Stimulated activated CD4-positive, alpha-beta T cell treated with anti-CD3 and anti-CD28 coated beads, Interleukin-2, amount 100 ng/mL, for 4 hours (primary cell): ENCODE measurements at regions not wholly inside any gene's neighbourhood (a gene's known extent, or its start where the extent isn't known, plus 50 kb on each side); places are given as distances from the start of the nearest gene placed in this dataset.

Experiments
- DNase-seq: peaks from one replicate; pipeline ENCODE4 v3.0.0-alpha.2; 2020; ENCODE audit warnings: low read depth

GRCh38 chr1:59149435-59149834 is 147.5 kb upstream of the FGGY start:
- no peak for DNase-seq

- DNase-seq: no peak
Measured at GRCh38 chr1:59150577-59151386, 146.1 kb upstream of the FGGY start.

GRCh38 chr1:59151387-59151761 is 145.5 kb upstream of the FGGY start:
- DNase-seq: no peak

GRCh38 chr1:59151860-59152259 is 145.0 kb upstream of the FGGY start:
- no peak for DNase-seq

DNA sequence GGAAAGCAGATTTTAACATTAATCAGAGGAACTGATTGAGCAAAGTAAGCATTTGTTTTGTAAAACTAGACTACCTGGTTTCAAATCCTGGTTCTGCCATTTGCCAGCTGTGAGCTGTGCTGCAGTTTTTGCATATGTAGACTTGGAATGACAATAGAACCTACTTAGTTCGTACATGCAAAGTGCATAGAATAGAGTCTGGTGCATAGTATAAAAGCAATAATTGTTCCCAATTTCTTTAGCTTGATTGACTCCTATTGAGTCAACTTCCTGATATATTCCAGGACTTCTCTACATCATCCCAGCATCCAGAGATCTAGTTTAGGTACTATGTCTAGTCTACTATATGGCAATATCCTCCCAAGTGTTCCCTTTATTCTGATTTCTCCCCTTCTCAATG is 144.4 kb upstream of the FGGY start:
- no peak for DNase-seq

GRCh38 chr1:59154401-59154800 is 142.5 kb upstream of the FGGY start:
- DNase-seq: no peak

- no peak for DNase-seq
Measured at GRCh38 chr1:59155351-59155750, 141.5 kb upstream of the FGGY start.

GRCh38 chr1:59156051-59156450 is 140.8 kb upstream of the FGGY start:
- DNase-seq: no peak

GRCh38 chr1:59156526-59157199 is 140.2 kb upstream of the FGGY start:
- no peak for DNase-seq

- DNase-seq: no peak
Measured at GRCh38 chr1:59158321-59158720, 138.6 kb upstream of the FGGY start.

GRCh38 chr1:59159557-59160203 is 137.2 kb upstream of the FGGY start:
- no peak for DNase-seq

DNA sequence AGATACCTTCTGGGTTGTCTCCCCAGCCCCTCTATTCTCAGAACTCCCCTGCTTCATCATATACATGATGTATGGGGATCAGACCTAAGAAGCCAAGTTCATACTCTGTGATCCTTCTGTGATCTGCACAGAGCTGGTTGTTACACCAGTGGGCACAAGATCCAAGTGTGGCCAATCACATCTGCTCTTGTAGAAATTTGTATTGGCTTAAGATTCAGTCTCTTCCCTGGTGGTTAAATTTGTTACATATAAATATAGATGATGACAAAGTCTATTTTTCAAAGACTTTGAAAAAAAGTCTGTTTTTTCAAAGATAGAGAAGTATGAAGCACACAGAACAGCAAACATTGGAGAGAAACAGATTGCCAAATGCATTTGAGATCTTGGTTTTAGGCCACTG is 135.8 kb upstream of the FGGY start:
- no peak for DNase-seq

DNA sequence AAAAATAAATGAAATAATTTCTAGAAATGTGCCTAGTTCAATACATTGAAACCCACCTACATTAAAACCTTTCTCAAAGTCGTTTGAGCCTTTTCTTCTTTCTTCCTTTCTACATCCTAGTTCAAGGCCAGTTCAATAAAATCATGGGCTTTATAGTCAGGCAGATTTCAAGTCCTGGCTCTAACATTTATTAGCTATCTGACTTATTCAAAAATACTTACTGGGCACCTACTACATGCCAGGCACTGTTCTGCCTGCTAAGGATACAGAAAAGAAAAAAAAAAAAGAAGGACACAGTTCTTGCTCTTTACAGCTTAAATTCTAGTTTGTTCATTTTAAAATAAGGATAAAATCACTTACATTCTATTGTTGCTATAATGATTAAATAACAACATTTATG is 134.2 kb upstream of the FGGY start:
- DNase-seq: no peak

DNA sequence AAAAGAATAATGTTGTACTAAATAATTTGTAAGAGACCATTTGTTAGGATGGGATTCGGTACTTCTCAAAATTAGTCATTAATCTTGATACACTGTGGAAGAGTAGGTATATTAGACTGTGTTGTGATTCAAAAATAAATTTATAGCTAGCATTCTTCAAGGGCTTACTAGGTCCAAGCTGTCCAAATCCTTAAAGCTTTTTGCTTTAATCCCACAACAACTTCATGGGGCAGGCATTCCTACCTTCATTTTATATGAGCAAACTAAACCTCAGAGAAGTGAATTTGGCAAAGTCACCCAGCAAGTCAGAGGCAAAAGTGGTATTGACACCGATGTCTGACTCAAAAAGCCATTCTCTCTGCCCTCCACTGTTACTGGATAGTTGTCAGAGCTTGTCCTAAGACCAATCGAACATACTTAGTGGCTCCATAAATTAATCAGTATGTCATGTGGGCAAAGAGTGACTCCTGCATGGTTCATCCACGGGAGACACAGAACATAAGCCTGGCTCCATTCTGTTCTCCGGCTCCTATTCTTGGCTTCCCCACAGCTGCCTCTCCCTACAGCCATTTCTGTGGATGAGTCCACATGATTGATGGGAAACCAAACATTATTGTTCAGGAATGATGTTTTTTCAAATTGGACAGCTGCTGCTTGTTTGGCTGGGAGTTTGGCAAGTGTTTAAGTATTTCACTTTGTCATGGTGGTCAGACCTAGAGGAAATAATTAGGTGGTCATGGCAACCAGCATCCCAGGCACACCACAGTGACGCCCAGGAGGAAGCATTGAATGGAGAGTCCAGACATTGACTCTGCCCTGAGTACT is 133.4 kb upstream of the FGGY start:
- no peak for DNase-seq

DNA sequence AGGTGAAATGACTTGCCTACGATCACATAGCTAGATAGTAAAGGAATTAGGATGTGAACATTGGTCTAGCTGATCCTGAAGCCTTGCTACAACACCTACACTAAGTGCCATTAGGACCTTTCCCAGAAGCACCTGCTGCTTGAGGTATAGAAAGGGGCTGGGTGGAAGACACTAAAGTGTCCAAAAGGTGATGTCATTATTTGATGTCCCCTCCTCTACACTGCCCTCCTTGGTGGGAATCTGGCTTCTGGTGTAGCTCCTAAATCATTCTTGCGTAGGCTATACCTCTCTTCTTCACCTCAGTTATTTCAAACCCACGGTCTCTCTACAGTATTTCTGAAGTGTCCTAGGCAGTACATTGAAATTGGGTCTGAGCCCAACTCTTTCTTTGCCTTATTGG is 132.5 kb upstream of the FGGY start:
- no peak for DNase-seq

DNA sequence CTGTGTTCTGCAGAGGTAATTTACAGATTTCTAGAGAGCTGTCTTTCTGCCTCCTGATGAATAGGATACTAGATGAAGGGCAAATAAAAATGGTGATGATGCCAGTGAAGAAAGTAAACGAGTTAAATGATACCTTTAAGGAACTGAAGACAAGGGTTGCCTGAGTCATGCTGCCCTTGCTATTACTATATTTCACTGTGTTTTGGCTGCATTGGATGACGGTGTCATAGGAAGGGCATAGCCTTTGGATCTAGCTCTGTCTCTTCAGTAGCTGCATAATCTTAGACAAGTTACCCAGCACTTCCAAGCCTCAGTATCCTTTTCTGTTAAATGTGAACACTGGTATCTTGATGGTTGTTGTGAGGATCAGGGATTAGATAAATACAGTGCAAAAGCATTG is 131.5 kb upstream of the FGGY start:
- DNase-seq: no peak

DNA sequence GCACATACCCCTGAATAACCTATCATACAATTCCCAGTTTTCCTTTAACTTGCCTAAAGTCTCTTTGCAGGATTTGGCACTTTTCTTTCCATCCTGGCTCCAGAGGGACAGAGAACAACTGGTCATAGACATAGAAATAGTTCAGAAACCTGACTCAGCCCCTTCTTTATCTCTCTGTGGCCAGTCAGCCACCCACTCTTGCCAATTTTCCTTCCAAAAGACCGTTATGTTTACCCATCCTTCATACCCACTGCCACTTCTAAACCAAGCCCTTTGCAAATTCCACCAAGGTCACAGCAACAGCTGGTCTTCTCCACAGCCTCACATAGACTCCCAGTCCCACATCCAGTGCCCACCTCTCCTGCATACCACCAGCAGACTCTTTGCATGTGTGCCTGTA is 127.2 kb upstream of the FGGY start:
- DNase-seq: no peak

DNA sequence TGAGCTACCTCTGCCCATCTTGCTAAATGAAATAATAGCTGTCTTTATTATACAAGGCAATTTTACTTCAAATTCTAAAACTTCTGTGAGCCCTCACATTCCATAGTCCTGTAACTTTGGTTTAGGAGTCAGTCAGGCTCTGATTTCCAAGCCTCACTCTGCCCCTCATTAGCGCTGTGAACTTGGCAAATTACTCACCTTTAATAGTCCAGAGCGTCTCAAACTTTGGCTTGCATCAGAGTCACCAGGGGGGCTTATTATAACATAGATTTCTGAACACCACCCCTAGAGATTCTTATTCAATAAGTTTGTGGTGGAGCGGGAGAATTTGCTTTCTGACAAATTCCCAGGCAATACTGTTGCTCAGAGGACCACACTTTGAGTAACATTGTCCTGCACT is 126.2 kb upstream of the FGGY start:
- no peak for DNase-seq

GRCh38 chr1:59171788-59172187 is 125.1 kb upstream of the FGGY start:
- DNase-seq: no peak

DNA sequence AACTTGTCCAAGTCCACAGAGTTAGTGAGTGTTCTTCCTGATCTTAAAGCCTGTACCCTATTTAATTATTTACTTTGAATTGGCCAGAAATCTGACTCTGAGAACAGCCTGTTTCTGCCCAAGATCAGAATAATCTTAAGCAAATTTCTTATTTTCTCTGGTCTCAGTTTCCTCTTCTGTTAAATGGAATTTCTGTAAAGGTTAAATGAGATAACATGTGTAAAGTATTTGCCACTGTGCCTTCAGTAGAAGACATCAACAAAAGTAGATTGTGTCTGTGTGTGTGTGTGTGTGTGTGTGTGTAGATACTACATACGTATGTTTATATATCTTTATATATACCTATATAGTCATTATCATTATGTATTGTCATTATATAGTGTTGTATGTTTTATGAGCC is 124.2 kb upstream of the FGGY start:
- DNase-seq: no peak

- DNase-seq: no peak
Measured at GRCh38 chr1:59173721-59174120, 123.2 kb upstream of the FGGY start.

GRCh38 chr1:59176471-59176870 is 120.4 kb upstream of the FGGY start:
- DNase-seq: no peak

- no peak for DNase-seq
Measured at GRCh38 chr1:59177756-59178155, 119.1 kb upstream of the FGGY start.
